ENCODE measurements at regions not wholly inside any gene's neighbourhood (a gene's known extent, or its start where the extent isn't known, plus 50 kb on each side); places are given as distances from the start of the nearest gene placed in this dataset.

DNA sequence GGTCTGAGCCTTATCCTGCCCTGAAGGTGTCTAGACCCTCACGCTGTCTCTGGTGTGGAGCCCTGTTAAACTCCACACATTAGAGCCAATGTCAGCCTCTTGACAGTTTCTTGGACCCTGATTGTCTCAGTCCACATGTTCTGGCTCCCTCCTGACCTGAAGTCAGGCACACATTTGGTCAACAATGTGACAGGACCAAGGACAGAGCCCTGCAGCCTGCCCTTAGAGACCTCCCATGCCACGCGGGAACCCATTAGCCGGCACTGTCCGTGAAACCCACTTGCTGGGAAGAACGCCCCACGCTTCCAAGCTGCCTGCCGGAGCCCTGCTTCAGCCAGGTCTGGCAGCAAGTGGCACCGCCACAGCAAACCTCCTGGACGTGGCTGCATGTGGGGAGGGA is 162.7 kb upstream of the LINGO1 start:
- H3K27ac ChIP-seq (ENCODE audit: low read depth, low read length) = no peak overlapping the region
- 64 to 69% (median 66%) methylated on average over 10 of the region's 10 CpGs for WGBS, 3 donors

DNA sequence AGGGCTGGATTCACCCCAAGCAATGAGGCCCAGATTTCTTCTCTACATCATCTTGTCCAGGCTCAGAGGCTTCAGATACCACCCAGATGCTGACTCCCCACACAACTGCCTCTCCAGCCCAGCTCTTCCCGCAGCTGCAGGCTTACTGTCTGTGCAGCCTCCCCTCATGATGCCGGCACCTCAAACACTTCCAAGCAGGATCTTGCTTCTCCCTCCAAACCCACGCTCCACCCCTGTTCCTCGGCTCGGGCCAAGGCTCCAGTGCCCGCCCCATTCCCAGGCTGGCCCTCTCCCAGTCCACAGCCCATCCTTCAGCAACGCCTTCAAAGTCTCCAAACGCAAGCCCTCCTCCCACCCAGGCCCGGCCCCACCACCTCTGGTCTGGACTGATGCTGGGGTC is 159.2 kb upstream of the LINGO1 start:
- no peak overlapping the region for H3K27ac ChIP-seq (ENCODE audit: low read depth, low read length)
- 71 to 81% (median 77%) methylated on average over 9 of the region's 9 CpGs for WGBS, 3 donors

DNA sequence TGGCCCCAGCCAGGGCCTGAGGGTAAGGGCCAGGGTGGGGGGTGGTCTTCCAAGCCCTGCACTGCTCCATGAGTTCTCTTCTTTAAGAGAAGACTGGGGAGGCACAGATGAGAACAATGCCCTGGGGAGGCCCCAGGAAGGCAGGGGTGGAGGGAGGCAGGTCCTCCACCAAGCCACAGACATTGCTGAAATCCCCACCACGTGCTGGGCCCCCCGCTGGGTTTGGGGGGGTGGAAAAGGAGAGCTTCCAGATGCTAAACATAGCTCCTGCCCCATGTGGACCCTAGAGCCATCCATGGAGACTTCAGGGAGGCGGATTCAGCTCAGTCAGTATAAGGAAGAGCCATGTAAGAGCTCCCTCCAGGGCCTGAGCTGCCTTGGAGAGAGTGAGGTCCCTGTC is 157.8 kb upstream of the LINGO1 start:
- WGBS, 3 donors = 32 to 64% (median 48%) methylated on average over 3 of the region's 3 CpGs
- H3K27ac ChIP-seq (ENCODE audit: low read depth, low read length) = no peak overlapping the region

DNA sequence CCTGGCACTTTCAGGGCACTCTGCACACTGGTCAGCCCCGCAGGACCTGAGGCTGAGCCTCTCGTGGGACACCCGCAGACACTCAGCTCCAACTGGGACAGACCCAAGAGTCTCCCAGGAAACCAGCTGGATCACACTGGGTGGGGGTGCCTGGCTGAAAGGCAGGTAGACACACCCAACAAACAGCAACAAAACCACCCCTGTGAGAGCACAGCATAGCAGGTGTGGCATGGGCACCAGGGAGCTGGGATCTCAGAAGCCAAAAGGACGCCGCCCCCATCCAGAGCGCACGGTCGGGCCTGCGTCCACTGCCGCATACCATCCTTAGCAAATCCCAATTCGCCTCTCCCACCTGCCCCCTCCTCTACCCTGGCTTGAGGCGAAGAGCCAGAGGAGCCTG is 154.2 kb upstream of the LINGO1 start:
- 73 to 80% (median 77%) methylated on average over 12 of the region's 12 CpGs for WGBS, 3 donors

DNA sequence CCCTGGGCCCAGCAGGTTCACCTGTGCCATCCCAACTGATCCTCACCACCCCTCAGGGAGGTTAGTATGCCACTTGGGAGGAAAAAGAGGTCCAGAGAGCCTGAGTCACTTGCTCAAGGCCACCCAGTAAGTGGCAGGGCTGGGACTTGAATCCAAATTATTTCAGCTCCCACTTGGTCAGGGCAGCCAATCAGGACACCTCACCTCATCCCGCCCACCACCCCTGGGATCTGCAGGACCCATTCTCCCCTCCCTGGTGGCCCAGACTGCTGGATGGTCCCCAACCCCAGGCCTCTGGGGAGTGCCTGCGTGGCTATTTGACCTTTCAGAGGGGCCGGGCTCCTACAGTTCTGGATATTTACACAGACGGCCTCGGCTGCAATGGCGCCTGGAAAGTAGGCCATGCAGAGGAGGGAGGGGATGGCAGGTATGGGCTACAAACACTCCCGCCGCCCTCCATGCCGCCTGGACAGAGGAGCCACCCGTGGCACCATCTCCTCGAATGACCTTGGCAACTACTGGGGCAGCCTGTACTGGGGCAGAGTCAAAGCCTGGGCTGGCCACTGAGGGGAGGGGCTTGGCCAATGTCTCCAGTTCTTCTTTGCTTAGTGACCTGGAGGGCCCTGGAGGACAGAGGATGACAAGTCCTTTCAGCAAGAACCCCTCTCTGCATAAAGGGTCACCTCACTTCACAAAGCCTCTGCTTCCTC is 153.6 kb upstream of the LINGO1 start:
- WGBS, 3 donors = 44 to 79% (median 61%) methylated on average over 10 to 11 of the region's 11 CpGs
- no peak overlapping the region for H3K27ac ChIP-seq (ENCODE audit: low read depth, low read length)

More for the DNA sequence above, 154.2 kb upstream of the LINGO1 start:
- H3K27ac ChIP-seq (ENCODE audit: low read depth, low read length) = no peak overlapping the region

- no peak overlapping the region for H3K27ac ChIP-seq (ENCODE audit: low read depth, low read length)
Measured at GRCh38 chr15:77784361-77785292, 151.9 kb upstream of the LINGO1 start.

DNA sequence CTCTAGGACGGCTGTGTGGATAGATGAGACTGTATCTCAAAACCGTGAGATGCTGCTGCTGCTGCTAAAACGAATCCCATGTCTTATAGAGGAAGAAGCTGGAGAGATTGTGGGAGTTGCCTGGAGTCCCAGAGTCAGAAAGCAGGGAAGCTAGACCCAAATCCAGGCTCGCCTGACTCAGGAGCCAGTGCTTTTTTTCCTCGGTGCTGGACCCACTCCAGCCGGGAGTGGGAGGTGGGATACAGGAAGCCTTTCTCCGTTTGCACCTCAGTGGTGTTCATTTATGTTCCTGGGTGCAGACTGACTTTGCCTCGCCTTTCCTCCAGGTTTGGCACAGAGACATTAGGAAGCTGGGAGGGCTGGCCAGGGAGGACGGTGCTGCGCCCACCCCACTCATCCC is 150.9 kb upstream of the LINGO1 start:
- WGBS, 3 donors = 45 to 50% (median 46%) methylated on average over 10 of the region's 10 CpGs
- no peak overlapping the region for H3K27ac ChIP-seq (ENCODE audit: low read depth, low read length)

More at GRCh38 chr15:77784361-77785292, 151.9 kb upstream of the LINGO1 start:
- WGBS, 3 donors = 53 to 61% (median 54%) methylated on average over 11 of the region's 11 CpGs

GRCh38 chr15:77782691-77783090 is 150.0 kb upstream of the LINGO1 start:
- H3K27ac ChIP-seq (ENCODE audit: low read depth, low read length) = no peak overlapping the region
- 75 to 84% (median 77%) methylated on average over 4 of the region's 4 CpGs for WGBS, 3 donors

DNA sequence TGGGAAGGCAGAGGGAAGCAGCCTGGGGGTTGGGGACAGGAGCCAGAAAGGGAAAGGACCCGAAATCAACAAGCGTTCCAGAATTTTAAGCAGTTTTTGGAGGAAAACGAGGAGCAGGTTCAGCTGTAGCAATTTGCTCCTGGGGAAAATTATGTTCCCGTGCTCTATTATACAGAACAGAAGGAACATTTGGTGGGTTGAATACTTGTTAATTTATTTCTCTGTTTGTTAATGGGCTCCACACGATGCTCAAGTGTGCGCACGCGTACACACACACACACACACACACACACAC is 149.2 kb upstream of the LINGO1 start:
- 70 to 83% (median 78%) methylated on average over 8 of the region's 8 CpGs for WGBS, 3 donors
- no peak overlapping the region for H3K27ac ChIP-seq (ENCODE audit: low read depth, low read length)

- whole genome bisulfite sequencing, 3 donors = 79 to 89% (median 80%) methylated on average over 16 of the region's 16 CpGs
- H3K27ac ChIP-seq (ENCODE audit: low read depth, low read length) = no peak overlapping the region
Measured at GRCh38 chr15:77781151-77781945, 148.6 kb upstream of the LINGO1 start.

DNA sequence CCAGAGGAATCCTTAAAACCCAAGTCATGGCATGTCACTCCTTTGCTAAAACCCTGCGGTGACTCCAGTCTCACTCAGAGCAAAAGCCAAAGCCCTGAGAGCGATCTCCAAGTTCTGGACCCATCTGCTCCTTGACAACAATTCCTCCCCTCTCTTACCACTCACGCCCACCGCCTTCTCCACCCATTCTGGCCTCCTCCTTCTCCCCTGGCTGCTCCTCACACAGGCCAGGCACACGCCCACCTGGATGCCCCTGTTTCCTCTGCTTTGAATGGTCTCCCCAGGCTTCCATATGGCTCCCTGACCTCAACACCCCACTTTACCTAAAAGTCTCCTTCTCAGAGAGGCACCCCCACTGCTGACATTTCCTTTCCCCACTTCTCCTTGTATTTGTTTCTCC is 146.1 kb upstream of the LINGO1 start:
- 85 to 89% (median 88%) methylated on average over 5 of the region's 5 CpGs for WGBS, 3 donors
- no peak overlapping the region for H3K27ac ChIP-seq (ENCODE audit: low read depth, low read length)

- WGBS, 3 donors = 73 to 84% (median 79%) methylated on average over 10 of the region's 10 CpGs
Measured at GRCh38 chr15:77775837-77776236, 143.1 kb upstream of the LINGO1 start.

DNA sequence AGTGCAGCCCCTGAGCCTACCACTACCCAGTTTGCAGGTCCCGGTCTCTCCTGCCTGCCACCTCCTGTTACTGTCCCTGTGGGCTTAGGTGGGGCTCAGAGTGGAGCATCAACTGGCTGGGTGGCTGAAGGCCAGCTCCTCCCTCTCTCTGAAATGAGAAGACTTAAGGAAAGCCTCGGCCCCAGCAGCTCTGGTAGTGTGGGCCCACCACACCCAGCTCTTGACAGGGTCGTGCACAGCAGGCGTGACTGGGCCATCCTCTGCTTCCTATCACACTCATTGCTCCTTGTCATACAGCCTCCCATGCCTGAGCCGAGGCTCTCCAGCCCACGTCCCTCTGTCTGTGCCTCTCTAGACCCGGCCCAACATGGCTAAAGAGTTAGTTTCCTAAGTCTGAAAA is 142.7 kb upstream of the LINGO1 start:
- 66 to 73% (median 73%) methylated on average over 7 of the region's 7 CpGs for WGBS, 3 donors
- no peak overlapping the region for H3K27ac ChIP-seq (ENCODE audit: low read depth, low read length)

More at GRCh38 chr15:77775837-77776236, 143.1 kb upstream of the LINGO1 start:
- H3K27ac ChIP-seq (ENCODE audit: low read depth, low read length) = no peak overlapping the region

GRCh38 chr15:77774350-77774749 is 141.6 kb upstream of the LINGO1 start:
- WGBS, 3 donors = 82 to 91% (median 88%) methylated on average over 8 of the region's 8 CpGs
- no peak overlapping the region for H3K27ac ChIP-seq (ENCODE audit: low read depth, low read length)

GRCh38 chr15:77773903-77774302 is 141.2 kb upstream of the LINGO1 start:
- WGBS, 3 donors = 77 to 90% (median 85%) methylated on average over 5 of the region's 5 CpGs
- no peak overlapping the region for H3K27ac ChIP-seq (ENCODE audit: low read depth, low read length)

GRCh38 chr15:77772641-77773402 is 140.1 kb upstream of the LINGO1 start:
- H3K27ac ChIP-seq (ENCODE audit: low read depth, low read length) = no peak overlapping the region
- 71 to 79% (median 72%) methylated on average over 11 of the region's 11 CpGs for WGBS, 3 donors

DNA sequence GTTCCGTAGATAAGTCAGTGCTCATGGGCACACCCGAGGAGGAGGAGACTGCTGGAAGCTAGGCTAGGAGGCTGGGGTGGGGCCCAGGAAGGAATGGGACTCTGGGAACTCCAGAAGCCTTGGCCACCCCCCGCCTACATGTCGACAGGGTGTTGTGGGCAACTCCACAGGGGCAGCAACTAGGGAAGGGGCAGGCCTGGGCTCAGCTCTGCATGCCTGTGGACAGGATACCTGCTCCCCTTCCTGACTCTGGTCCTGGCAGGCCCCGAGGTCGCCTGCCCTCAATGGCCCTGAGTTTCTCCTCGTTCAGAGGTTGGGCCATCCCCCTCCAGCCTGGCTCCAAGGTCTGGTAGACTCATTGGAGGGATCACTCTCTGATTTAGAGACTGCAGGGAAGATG is 138.9 kb upstream of the LINGO1 start:
- WGBS, 3 donors = 75 to 84% (median 79%) methylated on average over 7 of the region's 7 CpGs
- no peak overlapping the region for H3K27ac ChIP-seq (ENCODE audit: low read depth, low read length)

DNA sequence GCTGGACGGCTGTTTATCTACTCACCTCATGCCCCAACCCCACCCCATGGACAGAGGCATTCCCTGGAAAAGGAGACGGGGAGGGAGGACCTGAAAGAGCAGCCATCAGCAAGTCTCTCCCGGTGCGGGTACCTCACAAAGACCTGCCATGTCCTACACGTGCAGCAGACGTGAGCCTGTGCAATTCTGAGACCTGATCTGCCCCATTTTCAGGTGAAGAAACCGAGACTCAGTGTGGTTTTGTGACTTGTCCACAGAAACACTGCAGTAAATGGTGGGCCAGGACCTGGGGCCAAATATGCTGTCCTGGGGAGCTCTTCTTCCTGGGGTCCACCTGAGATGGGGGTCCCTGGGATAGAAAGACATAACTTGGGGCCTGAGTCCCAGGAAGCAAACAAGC is 137.0 kb upstream of the LINGO1 start:
- 77 to 82% (median 78%) methylated on average over 7 of the region's 7 CpGs for WGBS, 3 donors
- H3K27ac ChIP-seq (ENCODE audit: low read depth, low read length) = no peak overlapping the region

Data from adipose tissue (tissue), 3 donors.